ENCODE measurements at regions not wholly inside any gene's neighbourhood (a gene's known extent, or its start where the extent isn't known, plus 50 kb on each side); places are given as distances from the start of the nearest gene placed in this dataset.

- peaks cover 4% of the 10 kb centered on the region for H3K9me3 Mint-ChIP-seq
- H3K27me3 Mint-ChIP-seq: peaks cover 12% of the 10 kb centered on the region
- H3K36me3 Mint-ChIP-seq (ENCODE audit: low read depth): no peaks in the 10 kb centered on the region
- no peak for ATAC-seq (replicated peaks)
- no peak overlapping the region for H3K4me3 Mint-ChIP-seq
- H3K4me1 Mint-ChIP-seq: no peaks in the 10 kb centered on the region
- H3K27ac Mint-ChIP-seq: no peak overlapping the region
These were observed 379.4 kb downstream of the RPS29 start for GRCh38 chr14:49206828-49207227.

GRCh38 chr14:49203676-49204075 is 382.5 kb downstream of the RPS29 start:
- Mint-ChIP-seq H3K36me3 (ENCODE audit: low read depth) (no peaks in the 10 kb centered on the region), H3K4me3 (no peak overlapping the region), H3K4me1 (no peaks in the 10 kb centered on the region), H3K27ac (no peak overlapping the region), H3K9me3 (peaks cover 4% of the 10 kb centered on the region), H3K27me3 (peaks cover 15% of the 10 kb centered on the region)
- ATAC-seq (replicated peaks): no peak

GRCh38 chr14:49199159-49199558 is 387.0 kb downstream of the RPS29 start:
- Mint-ChIP-seq H3K36me3 (ENCODE audit: low read depth) (no peaks in the 10 kb centered on the region), H3K27me3 (peaks cover 11% of the 10 kb centered on the region), H3K27ac (no peak overlapping the region), H3K4me1 (no peaks in the 10 kb centered on the region), H3K4me3 (no peak overlapping the region), H3K9me3 (peaks cover 4% of the 10 kb centered on the region)
- ATAC-seq (replicated peaks): no peak

- peaks cover 9% of the 10 kb centered on the region for H3K27me3 Mint-ChIP-seq
- H3K4me3 Mint-ChIP-seq: no peak overlapping the region
- H3K4me1 Mint-ChIP-seq: no peaks in the 10 kb centered on the region
- no peak overlapping the region for H3K27ac Mint-ChIP-seq
- H3K36me3 Mint-ChIP-seq (ENCODE audit: low read depth): no peaks in the 10 kb centered on the region
- no peaks in the 10 kb centered on the region for H3K9me3 Mint-ChIP-seq
- ATAC-seq (replicated peaks): peak; percentile 29
These were observed 389.9 kb downstream of the RPS29 start for GRCh38 chr14:49196327-49196726.

- no peak overlapping the region for H3K4me3 Mint-ChIP-seq
- H3K27me3 Mint-ChIP-seq: peaks cover 11% of the 10 kb centered on the region
- H3K9me3 Mint-ChIP-seq: no peaks in the 10 kb centered on the region
- no peak overlapping the region for H3K27ac Mint-ChIP-seq
- ATAC-seq (replicated peaks): no peak
- no peaks in the 10 kb centered on the region for H3K36me3 Mint-ChIP-seq (ENCODE audit: low read depth)
- H3K4me1 Mint-ChIP-seq: no peaks in the 10 kb centered on the region
These were observed 392.1 kb downstream of the RPS29 start for GRCh38 chr14:49194067-49194466.

GRCh38 chr14:49193332-49194065 is 392.7 kb downstream of the RPS29 start:
- Mint-ChIP-seq H3K4me3 (no peak overlapping the region), H3K27ac (no peak overlapping the region), H3K4me1 (no peaks in the 10 kb centered on the region), H3K27me3 (peaks cover 14% of the 10 kb centered on the region), H3K36me3 (ENCODE audit: low read depth) (no peaks in the 10 kb centered on the region), H3K9me3 (no peaks in the 10 kb centered on the region)
- peak; percentile 18 for ATAC-seq (replicated peaks)

GRCh38 chr14:49191380-49191779 is 394.8 kb downstream of the RPS29 start:
- Mint-ChIP-seq H3K36me3 (ENCODE audit: low read depth) (no peaks in the 10 kb centered on the region), H3K4me1 (no peaks in the 10 kb centered on the region), H3K9me3 (peaks cover 4% of the 10 kb centered on the region), H3K27me3 (peaks cover 14% of the 10 kb centered on the region), H3K27ac (no peak overlapping the region), H3K4me3 (no peak overlapping the region)
- ATAC-seq (replicated peaks): no peak

GRCh38 chr14:49189375-49189774 is 396.8 kb downstream of the RPS29 start:
- Mint-ChIP-seq H3K36me3 (ENCODE audit: low read depth) (no peaks in the 10 kb centered on the region), H3K27me3 (peaks cover 10% of the 10 kb centered on the region), H3K27ac (no peak overlapping the region), H3K9me3 (peaks cover 4% of the 10 kb centered on the region), H3K4me3 (no peak overlapping the region), H3K4me1 (no peaks in the 10 kb centered on the region)
- ATAC-seq (replicated peaks): no peak

- Mint-ChIP-seq H3K9me3 (peaks cover 4% of the 10 kb centered on the region), H3K27me3 (peaks cover 10% of the 10 kb centered on the region), H3K4me3 (no peak overlapping the region), H3K36me3 (ENCODE audit: low read depth) (no peaks in the 10 kb centered on the region), H3K4me1 (no peaks in the 10 kb centered on the region), H3K27ac (no peak overlapping the region)
- ATAC-seq (replicated peaks): no peak
These were observed 398.4 kb downstream of the RPS29 start for GRCh38 chr14:49187799-49188198.

GRCh38 chr14:49173765-49174373 is 412.3 kb downstream of the RPS29 start:
- Mint-ChIP-seq H3K9me3 (peaks cover 3% of the 10 kb centered on the region), H3K4me3 (no peak overlapping the region), H3K36me3 (ENCODE audit: low read depth) (no peaks in the 10 kb centered on the region), H3K4me1 (no peaks in the 10 kb centered on the region), H3K27me3 (peaks cover 7% of the 10 kb centered on the region), H3K27ac (no peak overlapping the region)
- ATAC-seq (replicated peaks): peak; percentile 52

GRCh38 chr14:49164074-49164473 is 422.1 kb downstream of the RPS29 start:
- no peaks in the 10 kb centered on the region for H3K4me1 Mint-ChIP-seq
- no peak overlapping the region for H3K4me3 Mint-ChIP-seq
- no peak overlapping the region for H3K27ac Mint-ChIP-seq

GRCh38 chr14:49160983-49161382 is 425.2 kb downstream of the RPS29 start:
- Mint-ChIP-seq H3K27me3 (no peaks in the 10 kb centered on the region), H3K36me3 (ENCODE audit: low read depth) (no peaks in the 10 kb centered on the region), H3K4me3 (no peak overlapping the region)

More at GRCh38 chr14:49164074-49164473, 422.1 kb downstream of the RPS29 start:
- Mint-ChIP-seq H3K9me3 (no peaks in the 10 kb centered on the region), H3K27me3 (peaks cover 8% of the 10 kb centered on the region), H3K36me3 (ENCODE audit: low read depth) (no peaks in the 10 kb centered on the region)
- ATAC-seq (replicated peaks): no peak

GRCh38 chr14:49159081-49159480 is 427.1 kb downstream of the RPS29 start:
- H3K9me3 Mint-ChIP-seq: peaks cover 4% of the 10 kb centered on the region
- H3K27me3 Mint-ChIP-seq: no peaks in the 10 kb centered on the region
- ATAC-seq (replicated peaks): no peak
- no peak overlapping the region for H3K27ac Mint-ChIP-seq
- no peaks in the 10 kb centered on the region for H3K4me1 Mint-ChIP-seq
- H3K4me3 Mint-ChIP-seq: no peak overlapping the region
- no peaks in the 10 kb centered on the region for H3K36me3 Mint-ChIP-seq (ENCODE audit: low read depth)

More at GRCh38 chr14:49160983-49161382, 425.2 kb downstream of the RPS29 start:
- ATAC-seq (replicated peaks): no peak
- Mint-ChIP-seq H3K9me3 (peaks cover 4% of the 10 kb centered on the region), H3K4me1 (no peaks in the 10 kb centered on the region), H3K27ac (no peak overlapping the region)

GRCh38 chr14:49139593-49139992 is 446.6 kb downstream of the RPS29 start:
- ATAC-seq (replicated peaks): no peak
- Mint-ChIP-seq H3K27me3 (no peaks in the 10 kb centered on the region), H3K4me3 (no peak overlapping the region), H3K27ac (no peak overlapping the region), H3K36me3 (ENCODE audit: low read depth) (no peaks in the 10 kb centered on the region), H3K9me3 (peaks cover 3% of the 10 kb centered on the region), H3K4me1 (no peaks in the 10 kb centered on the region)

GRCh38 chr14:49134940-49135339 is 451.2 kb downstream of the RPS29 start:
- ATAC-seq (replicated peaks): no peak
- Mint-ChIP-seq H3K9me3 (no peaks in the 10 kb centered on the region), H3K36me3 (ENCODE audit: low read depth) (no peaks in the 10 kb centered on the region)

More at GRCh38 chr14:49134940-49135339, 451.2 kb downstream of the RPS29 start:
- no peak overlapping the region for H3K4me3 Mint-ChIP-seq
- H3K4me1 Mint-ChIP-seq: no peaks in the 10 kb centered on the region
- H3K27ac Mint-ChIP-seq: no peak overlapping the region
- H3K27me3 Mint-ChIP-seq: no peaks in the 10 kb centered on the region

All from activated T-helper 17 cell treated with anti-CD3 and anti-CD28 coated beads, Interleukin-2, amount 50 U/mL, for 72 hours (primary cell).